ENCODE measurements at regions not wholly inside any gene's neighbourhood (a gene's known extent, or its start where the extent isn't known, plus 50 kb on each side); places are given as distances from the start of the nearest gene placed in this dataset.

DNA sequence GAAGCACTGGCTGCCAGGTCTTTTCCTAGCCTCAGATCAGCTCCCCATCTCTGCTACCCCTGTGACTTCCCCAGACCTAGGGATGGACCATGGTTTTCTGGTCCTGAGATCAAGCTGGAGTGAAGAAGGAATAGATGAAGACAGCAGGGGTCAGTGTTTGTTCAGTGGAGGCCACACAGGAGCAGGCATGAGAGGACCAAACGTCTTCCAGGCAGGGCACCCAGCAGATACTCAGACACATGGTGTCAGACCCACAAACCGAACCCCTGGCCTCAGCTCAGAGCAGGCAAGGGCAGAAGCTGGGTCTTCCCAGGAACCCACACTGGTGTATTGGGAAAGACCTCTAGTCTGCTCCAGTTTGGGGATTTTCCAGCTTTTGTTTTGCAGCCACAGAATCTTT, 189.7 kb downstream of the IRX5 start:
- 47% methylated on average over 2 of the region's 2 CpGs for WGBS (ENCODE audit: insufficient coverage)
- H3K27me3 ChIP-seq (ENCODE audit: control insufficient read depth, insufficient read depth, low read length) = no peaks in the 10 kb centered on the region
- DNase-seq (ENCODE audit: low read depth in 4 of 6, low spot score in 6 of 6) = peak in 2 of 6 donors; percentile 7 to 57
- no peak overlapping the region for H3K27ac ChIP-seq (ENCODE audit: low read depth, low read length)
- H3K4me1 ChIP-seq (ENCODE audit: control insufficient read depth, insufficient read depth, low read length) = peaks cover 6% of the 10 kb centered on the region
- no peaks in the 10 kb centered on the region for H3K9me3 ChIP-seq (ENCODE audit: control insufficient read depth, insufficient read depth, low read length)
- no peaks in the 10 kb centered on the region for H3K36me3 ChIP-seq (ENCODE audit: control insufficient read depth, insufficient read depth, low read length)
- H3K4me3 ChIP-seq (ENCODE audit: low read depth, low read length) = no peak overlapping the region

DNA sequence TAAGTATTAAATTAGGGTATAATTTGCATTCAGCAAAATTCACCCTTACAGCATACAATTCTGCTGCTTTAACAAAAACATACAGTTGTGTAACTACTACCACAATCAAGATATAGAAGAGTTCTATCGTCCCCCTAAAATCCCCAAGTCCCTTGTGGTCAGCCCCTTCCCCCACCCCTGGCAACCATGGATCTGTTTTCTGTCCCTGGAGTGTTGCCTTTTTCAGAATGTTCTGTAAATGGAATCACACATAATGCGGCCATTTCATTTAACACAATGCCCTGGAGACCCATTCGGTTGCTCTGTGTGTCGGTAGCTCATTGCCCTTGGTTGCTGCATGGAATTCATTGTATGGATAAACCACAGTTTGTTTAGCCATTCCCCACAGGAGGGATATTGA, 190.2 kb downstream of the IRX5 start:
- H3K9me3 ChIP-seq (ENCODE audit: control insufficient read depth, insufficient read depth, low read length) = no peaks in the 10 kb centered on the region
- 40% methylated on average over 1 of the region's 4 CpGs for WGBS (ENCODE audit: insufficient coverage)
- H3K36me3 ChIP-seq (ENCODE audit: control insufficient read depth, insufficient read depth, low read length) = no peaks in the 10 kb centered on the region
- H3K27ac ChIP-seq (ENCODE audit: low read depth, low read length) = no peak overlapping the region
- no peak overlapping the region for H3K4me3 ChIP-seq (ENCODE audit: low read depth, low read length)
- DNase-seq (ENCODE audit: low read depth in 4 of 6, low spot score in 6 of 6) = peak in 2 of 6 donors; percentile 6 to 75
- H3K4me1 ChIP-seq (ENCODE audit: control insufficient read depth, insufficient read depth, low read length) = peaks cover 6% of the 10 kb centered on the region
- no peaks in the 10 kb centered on the region for H3K27me3 ChIP-seq (ENCODE audit: control insufficient read depth, insufficient read depth, low read length)

DNA sequence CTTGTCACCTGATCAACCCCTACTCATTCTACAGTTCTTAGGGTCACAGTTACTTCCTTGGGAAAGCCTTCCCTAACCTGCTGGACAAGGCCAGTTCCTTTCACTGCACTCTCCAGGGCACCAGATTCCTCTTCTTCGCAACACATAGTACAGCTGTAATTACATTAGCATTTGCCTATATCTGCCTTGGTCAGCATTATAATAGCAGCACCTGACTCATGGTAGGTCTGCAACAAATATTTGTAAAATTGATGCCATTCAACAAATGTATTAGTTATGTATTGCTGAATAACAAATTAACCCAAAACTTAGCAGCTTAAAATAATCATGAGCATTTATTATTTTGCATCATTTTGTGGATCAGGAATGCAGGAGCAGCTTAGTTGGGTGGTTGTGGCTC, 193.0 kb downstream of the IRX5 start:
- no peaks in the 10 kb centered on the region for H3K27me3 ChIP-seq (ENCODE audit: control insufficient read depth, insufficient read depth, low read length)
- H3K4me3 ChIP-seq (ENCODE audit: low read depth, low read length) = no peak overlapping the region
- peaks cover 6% of the 10 kb centered on the region for H3K4me1 ChIP-seq (ENCODE audit: control insufficient read depth, insufficient read depth, low read length)
- WGBS (ENCODE audit: insufficient coverage) = 100% methylated on average over 1 of the region's 1 CpG
- no peak overlapping the region for H3K27ac ChIP-seq (ENCODE audit: low read depth, low read length)
- DNase-seq (ENCODE audit: low read depth in 4 of 6, low spot score in 6 of 6) = no peak
- no peaks in the 10 kb centered on the region for H3K36me3 ChIP-seq (ENCODE audit: control insufficient read depth, insufficient read depth, low read length)
- no peaks in the 10 kb centered on the region for H3K9me3 ChIP-seq (ENCODE audit: control insufficient read depth, insufficient read depth, low read length)

DNA sequence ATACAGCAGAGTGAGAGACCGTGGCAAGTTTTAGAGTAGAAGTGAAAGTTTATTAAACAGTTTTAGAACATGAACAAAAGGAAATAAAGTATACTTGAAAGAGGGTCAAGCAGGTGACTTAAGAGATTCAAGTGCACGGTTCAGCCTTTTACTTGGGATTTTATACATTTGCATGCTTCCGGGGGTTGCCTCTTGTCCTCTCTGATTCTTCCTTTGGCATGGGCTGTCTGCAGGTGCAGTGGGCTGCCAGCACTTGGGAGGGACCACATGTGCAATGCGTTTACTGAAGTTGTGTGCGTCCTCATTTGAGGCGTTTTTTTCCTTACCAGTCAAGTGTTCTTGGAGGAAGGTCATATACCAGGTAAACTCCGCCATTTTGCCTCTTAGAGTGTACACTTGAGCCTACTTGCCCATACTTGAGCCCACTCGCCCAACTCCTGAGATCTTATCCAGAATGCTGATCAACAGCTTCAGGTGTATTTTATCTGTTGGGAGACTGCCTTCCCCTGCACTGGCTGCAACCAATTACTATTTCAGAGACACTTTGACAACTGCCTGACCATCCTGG, 195.2 kb downstream of the IRX5 start:
- no peaks in the 10 kb centered on the region for H3K9me3 ChIP-seq (ENCODE audit: control insufficient read depth, insufficient read depth, low read length)
- no peak overlapping the region for H3K4me3 ChIP-seq (ENCODE audit: low read depth, low read length)
- H3K27me3 ChIP-seq (ENCODE audit: control insufficient read depth, insufficient read depth, low read length) = no peaks in the 10 kb centered on the region
- H3K27ac ChIP-seq (ENCODE audit: low read depth, low read length) = no peak overlapping the region
- WGBS (ENCODE audit: insufficient coverage) = 91% methylated on average over 5 of the region's 8 CpGs
- no peaks in the 10 kb centered on the region for H3K4me1 ChIP-seq (ENCODE audit: control insufficient read depth, insufficient read depth, low read length)
- H3K36me3 ChIP-seq (ENCODE audit: control insufficient read depth, insufficient read depth, low read length) = no peaks in the 10 kb centered on the region
- DNase-seq (ENCODE audit: low read depth in 4 of 6, low spot score in 6 of 6) = no peak

DNA sequence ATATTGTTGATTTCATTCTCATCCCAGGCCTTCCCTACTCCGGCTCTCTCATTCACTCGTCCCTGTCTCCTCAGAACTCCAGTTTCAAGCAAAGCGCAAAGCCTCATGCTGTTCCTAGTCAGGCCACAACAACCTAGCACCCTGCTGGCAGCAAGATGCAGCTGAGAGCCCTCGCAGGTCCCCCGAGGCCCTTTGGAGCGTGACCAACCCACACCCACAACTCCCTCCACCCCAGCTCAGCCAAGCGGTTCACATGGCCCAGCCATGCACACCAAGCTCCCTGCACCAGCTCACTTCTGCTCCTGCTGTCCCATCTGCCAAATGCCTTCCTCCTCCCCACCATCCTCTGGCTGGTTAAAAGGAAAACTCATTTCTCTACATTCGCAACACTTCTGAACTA, 195.8 kb downstream of the IRX5 start:
- Histone ChIP-seq H3K4me3 (ENCODE audit: low read depth, low read length) (no peak overlapping the region), H3K9me3 (ENCODE audit: control insufficient read depth, insufficient read depth, low read length) (no peaks in the 10 kb centered on the region)
- 70% methylated on average over 8 of the region's 8 CpGs for WGBS (ENCODE audit: insufficient coverage)

DNA sequence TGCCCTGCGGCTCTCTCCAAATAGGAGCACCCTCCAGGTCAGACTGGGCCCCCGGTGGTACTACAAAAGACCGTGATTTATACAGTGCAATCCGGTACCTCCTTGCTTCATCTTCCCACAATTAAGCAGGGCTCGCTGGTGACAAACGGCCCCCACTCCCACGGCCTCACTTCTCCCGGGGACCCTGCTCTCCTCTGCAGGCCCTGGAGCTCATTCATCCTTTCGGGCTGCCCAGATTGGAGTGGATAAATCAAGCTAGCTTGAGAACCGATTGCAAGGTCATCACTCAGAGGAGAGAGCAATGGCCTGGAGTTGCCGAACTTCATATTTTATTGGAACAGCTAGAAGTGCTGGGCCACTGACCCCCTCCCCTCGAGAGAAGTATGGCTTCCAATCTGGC, 193.5 kb upstream of the IRX6 start:
- Histone ChIP-seq H3K4me1 (ENCODE audit: control insufficient read depth, insufficient read depth, low read length) (no peaks in the 10 kb centered on the region), H3K27ac (ENCODE audit: low read depth, low read length) (no peak overlapping the region), H3K36me3 (ENCODE audit: control insufficient read depth, insufficient read depth, low read length) (no peaks in the 10 kb centered on the region), H3K27me3 (ENCODE audit: control insufficient read depth, insufficient read depth, low read length) (no peaks in the 10 kb centered on the region), H3K4me3 (ENCODE audit: low read depth, low read length) (no peak overlapping the region), H3K9me3 (ENCODE audit: control insufficient read depth, insufficient read depth, low read length) (no peaks in the 10 kb centered on the region)
- DNase-seq (ENCODE audit: low read depth in 4 of 6, low spot score in 6 of 6) = peak in 1 of 6 donors; percentile 14
- 46% methylated on average over 12 of the region's 12 CpGs for WGBS (ENCODE audit: insufficient coverage)

More for the DNA sequence above, 195.8 kb downstream of the IRX5 start:
- no peak overlapping the region for H3K27ac ChIP-seq (ENCODE audit: low read depth, low read length)
- no peak for DNase-seq (ENCODE audit: low read depth in 4 of 6, low spot score in 6 of 6)
- H3K4me1 ChIP-seq (ENCODE audit: control insufficient read depth, insufficient read depth, low read length) = no peaks in the 10 kb centered on the region
- H3K27me3 ChIP-seq (ENCODE audit: control insufficient read depth, insufficient read depth, low read length) = no peaks in the 10 kb centered on the region
- no peaks in the 10 kb centered on the region for H3K36me3 ChIP-seq (ENCODE audit: control insufficient read depth, insufficient read depth, low read length)

DNA sequence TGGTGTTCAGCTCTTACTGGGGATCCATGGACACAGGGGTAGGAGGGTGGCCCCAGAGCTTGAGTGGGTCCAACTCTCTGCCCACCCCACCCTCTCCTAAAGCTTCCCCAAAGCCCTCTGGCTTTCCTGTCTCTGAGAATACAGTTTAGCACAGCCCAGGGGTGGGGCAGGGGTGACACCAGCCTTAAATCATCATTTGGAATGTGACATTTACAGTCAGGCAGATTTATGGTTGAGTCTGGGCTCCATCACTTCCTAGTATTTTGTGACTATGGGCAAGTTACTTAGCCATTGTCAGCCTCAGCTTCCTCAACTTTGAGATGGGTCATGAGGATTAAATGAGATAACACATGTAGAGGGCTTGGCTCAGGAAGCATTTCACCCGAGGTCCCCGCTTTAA, 193.1 kb upstream of the IRX6 start:
- no peaks in the 10 kb centered on the region for H3K4me1 ChIP-seq (ENCODE audit: control insufficient read depth, insufficient read depth, low read length)
- no peak overlapping the region for H3K27ac ChIP-seq (ENCODE audit: low read depth, low read length)
- no peak for DNase-seq (ENCODE audit: low read depth in 4 of 6, low spot score in 6 of 6)
- H3K9me3 ChIP-seq (ENCODE audit: control insufficient read depth, insufficient read depth, low read length) = no peaks in the 10 kb centered on the region
- H3K36me3 ChIP-seq (ENCODE audit: control insufficient read depth, insufficient read depth, low read length) = no peaks in the 10 kb centered on the region
- 85% methylated on average over 2 of the region's 2 CpGs for WGBS (ENCODE audit: insufficient coverage)
- no peak overlapping the region for H3K4me3 ChIP-seq (ENCODE audit: low read depth, low read length)
- H3K27me3 ChIP-seq (ENCODE audit: control insufficient read depth, insufficient read depth, low read length) = no peaks in the 10 kb centered on the region

DNA sequence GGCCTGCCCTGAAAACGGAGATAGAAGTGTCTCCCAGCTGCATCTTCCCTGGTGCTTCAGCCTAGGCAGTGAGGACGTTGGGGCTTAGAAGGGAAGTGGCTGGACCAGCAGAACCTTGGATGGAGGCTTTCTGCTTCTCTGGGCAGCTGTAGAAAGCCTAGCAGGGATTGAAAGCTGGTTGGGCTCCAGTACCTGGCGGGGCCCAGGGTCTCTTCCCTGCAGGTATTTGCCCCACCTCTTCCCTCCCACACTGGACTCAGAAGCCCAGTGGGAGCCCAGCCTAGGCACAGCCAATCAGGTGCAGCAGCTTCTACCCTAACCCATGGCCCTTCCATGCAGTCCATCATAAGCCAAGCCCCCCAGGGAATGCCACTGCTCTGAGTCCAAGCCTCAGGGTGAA, 190.3 kb upstream of the IRX6 start:
- Histone ChIP-seq H3K27me3 (ENCODE audit: control insufficient read depth, insufficient read depth, low read length) (no peaks in the 10 kb centered on the region), H3K9me3 (ENCODE audit: control insufficient read depth, insufficient read depth, low read length) (no peaks in the 10 kb centered on the region), H3K4me3 (ENCODE audit: low read depth, low read length) (no peak overlapping the region), H3K27ac (ENCODE audit: low read depth, low read length) (no peak overlapping the region), H3K36me3 (ENCODE audit: control insufficient read depth, insufficient read depth, low read length) (no peaks in the 10 kb centered on the region), H3K4me1 (ENCODE audit: control insufficient read depth, insufficient read depth, low read length) (no peaks in the 10 kb centered on the region)
- 72% methylated on average over 3 of the region's 3 CpGs for WGBS (ENCODE audit: insufficient coverage)
- no peak for DNase-seq (ENCODE audit: low read depth in 4 of 6, low spot score in 6 of 6)

DNA sequence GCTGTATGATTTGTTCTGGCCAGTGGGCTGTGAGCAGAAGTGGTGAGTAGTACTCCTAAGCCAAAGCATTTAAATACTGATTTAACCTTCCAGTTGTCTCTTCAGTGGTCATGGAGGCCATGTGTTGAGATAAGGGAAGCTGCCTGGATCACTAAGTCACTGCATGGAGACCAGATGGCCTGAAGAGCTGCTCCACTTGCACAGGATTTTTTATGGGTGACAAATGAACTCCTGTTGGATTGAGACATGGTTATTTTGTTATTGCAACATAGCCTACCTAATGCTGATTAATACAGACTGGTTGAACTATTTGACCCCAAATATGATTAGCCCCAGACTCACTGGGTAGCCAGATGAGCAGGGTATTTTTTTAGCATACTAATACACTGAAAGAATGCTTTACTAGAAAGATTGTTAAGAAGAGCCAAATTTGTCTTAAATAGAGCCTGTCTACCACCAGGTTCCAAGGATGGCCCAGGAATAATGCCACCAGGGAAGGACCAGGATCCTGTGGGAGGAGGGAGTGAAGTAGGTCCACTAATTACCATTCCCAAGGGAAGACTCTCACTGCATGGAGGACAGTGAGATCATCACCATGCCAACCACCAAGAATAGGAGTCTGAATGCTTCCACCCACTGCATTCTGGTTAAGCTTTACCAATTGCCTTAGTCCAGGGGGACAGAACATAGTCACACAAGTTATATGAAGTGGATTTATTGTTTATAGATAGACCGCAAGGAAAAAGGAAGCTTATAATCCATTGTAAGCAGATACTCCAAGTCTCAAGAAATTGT, 187.4 kb upstream of the IRX6 start:
- Histone ChIP-seq H3K27ac (ENCODE audit: low read depth, low read length) (no peak overlapping the region), H3K9me3 (ENCODE audit: control insufficient read depth, insufficient read depth, low read length) (no peaks in the 10 kb centered on the region), H3K36me3 (ENCODE audit: control insufficient read depth, insufficient read depth, low read length) (no peaks in the 10 kb centered on the region), H3K27me3 (ENCODE audit: control insufficient read depth, insufficient read depth, low read length) (no peaks in the 10 kb centered on the region), H3K4me1 (ENCODE audit: control insufficient read depth, insufficient read depth, low read length) (no peaks in the 10 kb centered on the region), H3K4me3 (ENCODE audit: low read depth, low read length) (no peak overlapping the region)
- DNase-seq (ENCODE audit: low read depth in 4 of 6, low spot score in 6 of 6) = no peak
- WGBS (ENCODE audit: insufficient coverage) = 80% methylated on average over 1 of the region's 1 CpG

DNA sequence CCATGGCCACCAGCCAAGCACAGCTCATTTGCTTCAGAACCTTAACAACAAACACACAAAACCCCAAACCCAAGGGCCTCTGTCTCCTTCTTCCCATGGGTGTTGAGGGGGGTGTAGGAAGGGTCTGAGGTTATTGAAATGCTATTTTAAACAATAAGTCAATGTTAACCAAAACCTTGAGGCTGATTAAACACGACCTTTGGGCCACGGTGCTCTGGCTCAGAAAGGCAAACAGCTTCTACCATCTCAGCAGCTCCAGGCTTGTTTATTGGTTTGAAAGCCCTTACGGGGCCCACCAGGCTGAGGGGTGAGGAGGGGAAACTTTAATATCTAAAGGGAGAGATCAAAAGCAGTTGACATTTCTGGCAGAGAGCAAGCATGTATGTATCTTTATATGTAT, 185.7 kb upstream of the IRX6 start:
- no peaks in the 10 kb centered on the region for H3K9me3 ChIP-seq (ENCODE audit: control insufficient read depth, insufficient read depth, low read length)
- DNase-seq (ENCODE audit: low read depth in 4 of 6, low spot score in 6 of 6) = peak in 1 of 6 donors; percentile 9
- H3K4me3 ChIP-seq (ENCODE audit: low read depth, low read length) = no peak overlapping the region
- 36% methylated on average over 2 of the region's 3 CpGs for WGBS (ENCODE audit: insufficient coverage)
- no peaks in the 10 kb centered on the region for H3K36me3 ChIP-seq (ENCODE audit: control insufficient read depth, insufficient read depth, low read length)
- no peaks in the 10 kb centered on the region for H3K4me1 ChIP-seq (ENCODE audit: control insufficient read depth, insufficient read depth, low read length)
- H3K27me3 ChIP-seq (ENCODE audit: control insufficient read depth, insufficient read depth, low read length) = no peaks in the 10 kb centered on the region
- H3K27ac ChIP-seq (ENCODE audit: low read depth, low read length) = no peak overlapping the region

Data from spinal cord (tissue), 9 donors.